KMS-11 (cell line): ENCODE measurements at regions not wholly inside any gene's neighbourhood (a gene's known extent, or its start where the extent isn't known, plus 50 kb on each side); places are given as distances from the start of the nearest gene placed in this dataset.

Experiments
- H2AFZ ChIP-seq: fragments of 200-600 bp; sonication (generic); 2 replicates; pipeline ENCODE4 v1.6.1; 2016; ENCODE audit warnings: antibody characterized with exemption, mixed run types, low read depth
- H3K27ac ChIP-seq: fragments of 200-600 bp; sonication (generic); 2 replicates; pipeline ENCODE4 v1.6.1; 2016; ENCODE audit warnings: mild to moderate bottlenecking, mixed run types
- H3K27me3 ChIP-seq: fragments of 200-600 bp; sonication (generic); 2 replicates; pipeline ENCODE4 v1.6.1; 2017; ENCODE audit warnings: mild to moderate bottlenecking, low read depth, mixed run types, moderate library complexity; ENCODE audit not compliant: insufficient read depth
- H3K36me3 ChIP-seq: fragments of 200-600 bp; sonication (generic); 2 replicates; pipeline ENCODE4 v1.6.1; 2017; ENCODE audit warnings: mild to moderate bottlenecking, mixed run types; ENCODE audit not compliant: insufficient read depth
- H3K4me1 ChIP-seq: fragments of 200-600 bp; sonication (generic); 2 replicates; pipeline ENCODE4 v1.6.1; 2016; ENCODE audit warnings: mild to moderate bottlenecking, low read depth, mixed run types; ENCODE audit not compliant: poor library complexity, severe bottlenecking
- H3K4me2 ChIP-seq: fragments of 200-600 bp; sonication (generic); 2 replicates; pipeline ENCODE4 v1.7.0; 2016; ENCODE audit warnings: mild to moderate bottlenecking, mixed run types
- H3K4me3 ChIP-seq: fragments of 200-600 bp; sonication (generic); IDR thresholded peaks from 2 replicates; pipeline ENCODE4 v1.6.1; 2017; ENCODE audit warnings: low read depth, low read length, mixed read lengths; ENCODE audit not compliant: insufficient read depth
- H3K79me2 ChIP-seq: fragments of 200-600 bp; sonication (generic); 2 replicates; pipeline ENCODE4 v1.6.1; 2016; ENCODE audit warnings: low read depth, mixed run types; ENCODE audit not compliant: insufficient read depth
- H3K9ac ChIP-seq: fragments of 200-600 bp; sonication (generic); 2 replicates; pipeline ENCODE4 v1.6.1; 2016; ENCODE audit warnings: mild to moderate bottlenecking, mixed run types
- H4K20me1 ChIP-seq: fragments of 200-600 bp; sonication (generic); 2 replicates; pipeline ENCODE4 v1.6.1; 2016; ENCODE audit warnings: mild to moderate bottlenecking, mixed run types; ENCODE audit not compliant: insufficient read depth
- CTCF ChIP-seq: fragments of 200-600 bp; sonication (generic); conservative IDR thresholded peaks from 2 replicates; pipeline ENCODE4 v1.6.1; 2017; ENCODE audit warnings: low read depth, mild to moderate bottlenecking, antibody characterized with exemption, low read length, moderate library complexity, mixed read lengths

GRCh38 chr21:19700476-19700875 lies 1296.9 kb upstream of the TMPRSS15 start:
- TF ChIP-seq CTCF, result no peak
- Histone ChIP-seq H3K79me2 (no peaks in the 10 kb centered on the region), H3K4me1 (no peaks in the 10 kb centered on the region)

GRCh38 chr21:19702726-19703125 lies 1295.5 kb upstream of the NCAM2 start:
- no peak overlapping the region for H2AFZ ChIP-seq
- TF ChIP-seq CTCF, result no peak
- no peaks in the 10 kb centered on the region for H3K4me1 ChIP-seq
- H3K4me2 ChIP-seq, result no peak overlapping the region
- no peaks in the 10 kb centered on the region for H3K79me2 ChIP-seq
- H3K27me3 ChIP-seq, result no peaks in the 10 kb centered on the region
- H3K9ac ChIP-seq, result no peak overlapping the region
- no peaks in the 10 kb centered on the region for H4K20me1 ChIP-seq
- no peak overlapping the region for H3K27ac ChIP-seq
- H3K4me3 ChIP-seq, result no peak overlapping the region
- no peaks in the 10 kb centered on the region for H3K36me3 ChIP-seq

More at GRCh38 chr21:19700476-19700875, 1296.9 kb upstream of the TMPRSS15 start:
- Histone ChIP-seq H3K4me3 (no peak overlapping the region), H3K36me3 (no peaks in the 10 kb centered on the region), H4K20me1 (no peaks in the 10 kb centered on the region), H3K9ac (no peak overlapping the region), H3K27me3 (no peaks in the 10 kb centered on the region), H2AFZ (no peak overlapping the region), H3K4me2 (no peak overlapping the region), H3K27ac (no peak overlapping the region)

GRCh38 chr21:19704832-19705231 lies 1293.4 kb upstream of the NCAM2 start:
- H3K27me3 ChIP-seq, result no peaks in the 10 kb centered on the region
- H3K4me1 ChIP-seq, result no peaks in the 10 kb centered on the region
- H4K20me1 ChIP-seq, result no peaks in the 10 kb centered on the region
- no peaks in the 10 kb centered on the region for H3K79me2 ChIP-seq
- TF ChIP-seq CTCF, result no peak
- no peaks in the 10 kb centered on the region for H3K36me3 ChIP-seq
- no peak overlapping the region for H2AFZ ChIP-seq
- H3K4me3 ChIP-seq, result no peak overlapping the region
- H3K4me2 ChIP-seq, result no peak overlapping the region
- no peak overlapping the region for H3K27ac ChIP-seq
- H3K9ac ChIP-seq, result no peak overlapping the region

DNA sequence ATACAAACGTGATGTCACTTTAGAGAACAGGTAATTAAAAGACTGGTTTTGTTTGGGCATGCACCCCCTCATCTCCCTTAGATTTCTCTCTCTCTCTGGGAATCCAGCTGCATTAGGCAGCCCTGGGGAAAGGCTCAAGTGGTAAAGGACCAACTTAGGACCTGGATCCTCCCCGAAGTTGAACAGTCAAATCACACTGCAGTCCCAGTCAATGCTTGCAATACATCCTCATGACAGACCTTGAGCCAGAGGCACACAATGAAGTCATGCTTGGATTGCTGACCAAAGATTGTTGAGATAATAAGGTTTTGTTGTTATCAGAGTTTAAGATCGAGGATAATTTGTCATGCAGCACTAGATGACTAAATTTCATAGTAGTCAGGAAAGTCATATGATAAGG lies 1285.8 kb upstream of the NCAM2 start:
- H3K36me3 ChIP-seq, result no peaks in the 10 kb centered on the region
- H4K20me1 ChIP-seq, result no peaks in the 10 kb centered on the region
- no peaks in the 10 kb centered on the region for H3K79me2 ChIP-seq
- no peak overlapping the region for H3K4me3 ChIP-seq
- H2AFZ ChIP-seq, result no peak overlapping the region
- H3K27ac ChIP-seq, result no peak overlapping the region
- TF ChIP-seq CTCF, result no peak
- H3K9ac ChIP-seq, result no peak overlapping the region
- no peaks in the 10 kb centered on the region for H3K4me1 ChIP-seq
- no peak overlapping the region for H3K4me2 ChIP-seq
- H3K27me3 ChIP-seq, result no peaks in the 10 kb centered on the region
